ENCODE measurements at regions not wholly inside any gene's neighbourhood (a gene's known extent, or its start where the extent isn't known, plus 50 kb on each side); places are given as distances from the start of the nearest gene placed in this dataset.

DNA sequence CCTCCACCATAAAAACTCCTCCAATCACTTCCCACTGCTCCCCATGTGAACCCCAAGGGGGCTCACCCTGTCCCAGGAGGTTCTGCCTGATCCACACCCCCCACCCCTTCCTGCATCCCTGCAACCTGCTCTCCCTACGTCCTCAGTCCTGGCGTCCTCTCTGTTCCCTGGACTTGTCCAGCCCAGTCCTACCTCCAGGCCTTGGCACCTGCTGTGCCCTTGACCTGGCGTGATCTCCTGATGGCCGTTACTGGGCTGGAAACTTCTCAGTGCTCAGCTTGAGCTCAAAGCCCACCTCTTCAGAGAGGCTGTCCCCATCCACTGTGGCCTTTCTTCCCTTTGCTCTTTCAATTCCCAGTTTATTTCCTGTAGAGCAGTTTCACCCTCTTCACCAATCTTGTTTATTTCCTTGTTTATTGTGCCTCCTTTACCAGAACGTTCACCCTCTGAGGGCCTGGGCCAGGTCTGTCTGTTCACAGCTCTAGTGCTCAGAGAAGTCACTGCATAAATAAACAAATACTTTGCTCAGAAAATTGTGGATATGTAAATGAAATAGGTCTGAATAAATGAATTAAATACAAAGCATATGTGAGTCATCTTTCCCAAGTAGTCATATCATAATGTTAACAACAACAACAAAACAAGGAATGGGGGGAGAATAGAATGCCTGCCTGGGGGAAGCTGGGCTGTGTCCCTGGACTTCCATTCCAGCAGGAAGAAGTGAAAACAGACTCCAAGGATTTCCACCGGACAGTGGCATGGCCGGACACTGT, 175.7 kb upstream of the SULF2 start:
- TF ChIP-seq, protein P1, sequence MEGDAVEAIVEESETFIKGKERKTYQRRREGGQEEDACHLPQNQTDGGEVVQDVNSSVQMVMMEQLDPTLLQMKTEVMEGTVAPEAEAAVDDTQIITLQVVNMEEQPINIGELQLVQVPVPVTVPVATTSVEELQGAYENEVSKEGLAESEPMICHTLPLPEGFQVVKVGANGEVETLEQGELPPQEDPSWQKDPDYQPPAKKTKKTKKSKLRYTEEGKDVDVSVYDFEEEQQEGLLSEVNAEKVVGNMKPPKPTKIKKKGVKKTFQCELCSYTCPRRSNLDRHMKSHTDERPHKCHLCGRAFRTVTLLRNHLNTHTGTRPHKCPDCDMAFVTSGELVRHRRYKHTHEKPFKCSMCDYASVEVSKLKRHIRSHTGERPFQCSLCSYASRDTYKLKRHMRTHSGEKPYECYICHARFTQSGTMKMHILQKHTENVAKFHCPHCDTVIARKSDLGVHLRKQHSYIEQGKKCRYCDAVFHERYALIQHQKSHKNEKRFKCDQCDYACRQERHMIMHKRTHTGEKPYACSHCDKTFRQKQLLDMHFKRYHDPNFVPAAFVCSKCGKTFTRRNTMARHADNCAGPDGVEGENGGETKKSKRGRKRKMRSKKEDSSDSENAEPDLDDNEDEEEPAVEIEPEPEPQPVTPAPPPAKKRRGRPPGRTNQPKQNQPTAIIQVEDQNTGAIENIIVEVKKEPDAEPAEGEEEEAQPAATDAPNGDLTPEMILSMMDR (conservative IDR thresholded peaks at IDR 0.05 in 1 of 2, IDR thresholded peaks at IDR 0.05 in 1 of 2; ENCODE audit: extremely low read depth in 1 of 2, insufficient read depth in 1 of 2, low read depth in 1 of 2, low read length in 2 of 2) = no peak
- TF ChIP-seq EZH2 (IDR thresholded peaks at IDR 0.05; ENCODE audit: borderline replicate concordance, low read length) = no peak

Data from mammary epithelial cell (primary cell).